K562 (cell line): ENCODE measurements at regions not wholly inside any gene's neighbourhood (a gene's known extent, or its start where the extent isn't known, plus 50 kb on each side); places are given as distances from the start of the nearest gene placed in this dataset.

Experiments
- ARID1B ChIP-seq: fragments of 450-650 bp; IDR thresholded peaks from 2 replicates; pipeline ENCODE4 v1.6.1; 2016; ENCODE audit warnings: antibody characterized with exemption, mild to moderate bottlenecking, inconsistent platforms
- EHMT2 ChIP-seq: fragments of 450-650 bp; IDR thresholded peaks from 2 replicates; pipeline ENCODE4 v1.6.1; 2018; ENCODE audit warnings: antibody characterized with exemption
- ELK1 ChIP-seq: sonication (generic); formaldehyde crosslinking; IDR thresholded peaks from 2 replicates; pipeline ENCODE4 v1.8.1; 2022; ENCODE audit warnings: missing genetic modification reagents
- FOXJ2 ChIP-seq: fragments of 200-800 bp; sonication (Bioruptor generic); IDR thresholded peaks from 2 replicates; pipeline ENCODE4 v1.6.1; 2016; ENCODE audit warnings: missing genetic modification characterization, missing compliant biosample characterization
- FOXK2 ChIP-seq, 2 experiments: fragments of 450-650 bp; IDR thresholded peaks in 1 of 2; conservative IDR thresholded peaks in 1 of 2; 2 replicates each; pipeline ENCODE4 v1.6.1; 2016; ENCODE audit warnings: low read depth in 2 of 2, mild to moderate bottlenecking in 1 of 2
- MEF2A ChIP-seq: IDR thresholded peaks from 2 replicates; pipeline ENCODE4 v1.6.1; 2011; ENCODE audit warnings: low read depth, mild to moderate bottlenecking, low read length, moderate library complexity; ENCODE audit not compliant: control insufficient read depth
- MYBL2 ChIP-seq, 2 experiments: fragments of 450-650 bp in 1 of 2; sonication (generic) in 1 of 2; formaldehyde crosslinking in 1 of 2; IDR thresholded peaks; 2 replicates each; pipeline versions ENCODE4 v1.6.1 to v1.8.1; 2017 to 2022; ENCODE audit warnings: borderline replicate concordance in 1 of 2, inconsistent platforms in 1 of 2, low read depth in 1 of 2, mild to moderate bottlenecking in 1 of 2, missing genetic modification reagents in 1 of 2, moderate library complexity in 1 of 2
- NR3C1 ChIP-seq: sonication (generic); formaldehyde crosslinking; IDR thresholded peaks from 2 replicates; pipeline ENCODE4 v1.8.1; 2022; ENCODE audit warnings: missing genetic modification reagents
- PBX2 ChIP-seq, 2 experiments: IDR thresholded peaks in 1 of 2; conservative IDR thresholded peaks in 1 of 2; 2 replicates each; pipeline ENCODE4 v1.6.1; 2016; ENCODE audit warnings: low read depth in 2 of 2, mild to moderate bottlenecking in 1 of 2, missing compliant biosample characterization in 1 of 2, missing genetic modification characterization in 1 of 2, moderate library complexity in 1 of 2
- PCBP1 ChIP-seq: fragments of 200-400 bp; formaldehyde crosslinking; IDR thresholded peaks from 2 replicates; pipeline ENCODE4 v1.6.1; 2018; ENCODE audit warnings: mild to moderate bottlenecking, low read depth, low read length; ENCODE audit not compliant: poor library complexity, severe bottlenecking
- PHB2 ChIP-seq: fragments of 450-650 bp; IDR thresholded peaks from 2 replicates; pipeline ENCODE4 v1.6.1; 2017; ENCODE audit warnings: low read depth
- PTRF ChIP-seq: fragments of 450-650 bp; IDR thresholded peaks from 2 replicates; pipeline ENCODE4 v1.6.1; 2016; ENCODE audit warnings: mild to moderate bottlenecking, missing genetic modification characterization, missing compliant biosample characterization
- RB1 ChIP-seq: fragments of 450-650 bp; IDR thresholded peaks from 2 replicates; pipeline ENCODE4 v1.6.1; 2017; ENCODE audit warnings: low read depth, mild to moderate bottlenecking
- RUNX1 ChIP-seq: sonication (generic); IDR thresholded peaks from 2 replicates; pipeline ENCODE4 v1.6.1; 2016; ENCODE audit warnings: antibody characterized with exemption, low read depth
- SMAD1 ChIP-seq: fragments of 150-350 bp; IDR thresholded peaks from 2 replicates; pipeline ENCODE4 v1.6.1; 2014; ENCODE audit warnings: low read length, low read depth; ENCODE audit not compliant: partially characterized antibody
- SRSF9 ChIP-seq: fragments of 200-400 bp; formaldehyde crosslinking; IDR thresholded peaks from 2 replicates; pipeline ENCODE4 v1.6.1; 2017; ENCODE audit warnings: low read depth, low read length, borderline replicate concordance
- U2AF1 ChIP-seq: fragments of 200-400 bp; formaldehyde crosslinking; optimal IDR thresholded peaks from 2 replicates; pipeline ENCODE3; 2017; ENCODE audit warnings: mild to moderate bottlenecking, low read depth, low read length, moderate library complexity
- ZBTB12 ChIP-seq: fragments of 250-450 bp; sonication (Bioruptor Pico); IDR thresholded peaks from 2 replicates; pipeline ENCODE4 v1.4.0; 2020
- ZKSCAN8 ChIP-seq: fragments of 200-800 bp; sonication (Bioruptor generic); IDR thresholded peaks from 2 replicates; pipeline ENCODE4 v1.6.1; 2016; ENCODE audit warnings: missing genetic modification characterization, missing compliant biosample characterization
- ZNF274 ChIP-seq: IDR thresholded peaks from 2 replicates; pipeline ENCODE4 v1.6.1; 2011; ENCODE audit warnings: low read depth, mild to moderate bottlenecking, low read length, moderate library complexity, borderline replicate concordance
- ZNF583 ChIP-seq: fragments of 250-450 bp; sonication (Bioruptor Pico); IDR thresholded peaks from 2 replicates; pipeline ENCODE4 v1.4.0; 2020
- TF ChIP-seq, protein P1 (sequence below): fragments of 250-450 bp; sonication (Bioruptor Pico); IDR thresholded peaks from 2 replicates; pipeline ENCODE4 v1.9.0; 2021; ENCODE audit warnings: mild to moderate bottlenecking, inconsistent platforms

- TF ChIP-seq EHMT2 (peak; percentile 16; the same call in 1 of the 2 replicates), PTRF (tag) (peak; percentile 93), PCBP1 (no peak), SMAD1 (no peak), ELK1 (CRISPR knock-in tag) (no peak), ZNF274 (no peak), RB1 (no peak), RUNX1 (no peak), FOXK2 (conservative IDR thresholded peaks at IDR 0.05 in 1 of 2, IDR thresholded peaks at IDR 0.05 in 1 of 2; ENCODE audit: low read depth in 2 of 2) (peak; percentile 81 to 90), ZKSCAN8 (CRISPR knock-in tag) (peak; percentile 89), ZBTB12 (CRISPR knock-in tag) (peak; percentile 57; the same call in 1 of the 2 replicates), PBX2 (CRISPR knock-in tag; IDR thresholded peaks at IDR 0.05; ENCODE audit: low read depth) (no peak), PBX2 (tag; conservative IDR thresholded peaks at IDR 0.05; ENCODE audit: low read depth) (peak; percentile 76), ARID1B (peak; percentile 73), ZNF583 (CRISPR knock-in tag) (peak; percentile 97), FOXJ2 (tag) (peak; percentile 90), NR3C1 (CRISPR knock-in tag) (no peak), MEF2A (no peak), MYBL2 (IDR thresholded peaks at IDR 0.05; ENCODE audit: low read depth) (no peak), MYBL2 (CRISPR knock-in tag; IDR thresholded peaks at IDR 0.05; ENCODE audit: borderline replicate concordance) (no peak), SRSF9 (no peak), PHB2 (no peak), U2AF1 (no peak)
- TF ChIP-seq, protein P1, sequence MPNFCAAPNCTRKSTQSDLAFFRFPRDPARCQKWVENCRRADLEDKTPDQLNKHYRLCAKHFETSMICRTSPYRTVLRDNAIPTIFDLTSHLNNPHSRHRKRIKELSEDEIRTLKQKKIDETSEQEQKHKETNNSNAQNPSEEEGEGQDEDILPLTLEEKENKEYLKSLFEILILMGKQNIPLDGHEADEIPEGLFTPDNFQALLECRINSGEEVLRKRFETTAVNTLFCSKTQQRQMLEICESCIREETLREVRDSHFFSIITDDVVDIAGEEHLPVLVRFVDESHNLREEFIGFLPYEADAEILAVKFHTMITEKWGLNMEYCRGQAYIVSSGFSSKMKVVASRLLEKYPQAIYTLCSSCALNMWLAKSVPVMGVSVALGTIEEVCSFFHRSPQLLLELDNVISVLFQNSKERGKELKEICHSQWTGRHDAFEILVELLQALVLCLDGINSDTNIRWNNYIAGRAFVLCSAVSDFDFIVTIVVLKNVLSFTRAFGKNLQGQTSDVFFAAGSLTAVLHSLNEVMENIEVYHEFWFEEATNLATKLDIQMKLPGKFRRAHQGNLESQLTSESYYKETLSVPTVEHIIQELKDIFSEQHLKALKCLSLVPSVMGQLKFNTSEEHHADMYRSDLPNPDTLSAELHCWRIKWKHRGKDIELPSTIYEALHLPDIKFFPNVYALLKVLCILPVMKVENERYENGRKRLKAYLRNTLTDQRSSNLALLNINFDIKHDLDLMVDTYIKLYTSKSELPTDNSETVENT, result no peak
Observed at GRCh38 chr4:55742655-55743202, 76.9 kb upstream of the EXOC1L start (continued).
